HepG2 (cell line): ENCODE measurements at regions not wholly inside any gene's neighbourhood (a gene's known extent, or its start where the extent isn't known, plus 50 kb on each side); places are given as distances from the start of the nearest gene placed in this dataset.

ENCODE experiments used
- ATAC-seq: fragments of 200-7000 bp; cut with Tn5 transposase; 3 replicates; pipeline ENCODE4 v1.9.1; 2020; ENCODE audit warnings: mild to moderate bottlenecking, moderate library complexity
- BruUV-seq: library from RNA; stranded (reverse); fragments of 400-500 nt; replicated peaks from 2 replicates; lab custom pipeline; 2021; lab: Mats Ljungman, UMichigan
- CTCF ChIA-PET: fragments of 300-600 bp; formaldehyde crosslinking; extraction: SDS; loops from one replicate; lab custom pipeline; 2021; ENCODE audit warnings: low total read pairs, inconsistent platforms, low intra/inter-chr PET ratio; lab: Yijun Ruan, JAX
- POLR2A ChIA-PET: fragments of 350-600 bp; sonication (Branson Sonifier 250); formaldehyde crosslinking; loops from one replicate; lab custom pipeline; 2020; ENCODE audit warnings: antibody characterized with exemption, inconsistent platforms; lab: Yijun Ruan, JAX
- DNase-seq: peaks from one replicate; pipeline ENCODE4 v3.0.0-alpha.2; 2015; ENCODE audit warnings: low spot score
- FAIRE-seq: peaks from 3 replicates; lab custom pipeline; 2011; peaks lifted over from hg19 to GRCh38; lab: Jason Lieb, UNC
- H2AFZ ChIP-seq: one replicate; pipeline ENCODE4 v1.6.1; 2011; ENCODE audit warnings: low read length, inconsistent platforms
- H3K27ac ChIP-seq: fragments of 300-600 bp; 3 replicates; pipeline ENCODE4 v1.8.0; 2011; ENCODE audit warnings: mixed run types, mild to moderate bottlenecking, mixed read lengths, low read length, inconsistent platforms; ENCODE audit not compliant: insufficient read depth; ENCODE audit errors: extremely low read length
- H3K27me3 ChIP-seq, 2 experiments: fragments of 200-600 bp in 1 of 2; 2 replicates in 1 of 2; 3 replicates in 1 of 2; pipeline versions ENCODE4 v1.6.0 to v1.8.0; 2011; ENCODE audit warnings: low read length in 2 of 2, mild to moderate bottlenecking in 2 of 2, moderate library complexity in 2 of 2, inconsistent platforms in 1 of 2; ENCODE audit not compliant: insufficient read depth in 2 of 2, control insufficient read depth in 1 of 2
- H3K36me3 ChIP-seq, 2 experiments: fragments of 200-600 bp in 1 of 2; replicated peaks in 1 of 2; 2 replicates in 1 of 2; 3 replicates in 1 of 2; pipeline versions ENCODE4 v1.5.1 to v1.8.0; 2011; ENCODE audit warnings: low read length in 2 of 2, inconsistent platforms in 1 of 2; ENCODE audit not compliant: insufficient read depth in 2 of 2, control insufficient read depth in 1 of 2
- H3K4me1 ChIP-seq: 2 replicates; pipeline ENCODE4 v1.5.1; 2012; ENCODE audit warnings: low read length, inconsistent platforms; ENCODE audit not compliant: insufficient read depth
- H3K4me2 ChIP-seq: 2 replicates; pipeline ENCODE4 v1.6.0; 2011; ENCODE audit warnings: low read depth, low read length, inconsistent platforms
- H3K4me3 ChIP-seq, 3 experiments: fragments of 200-600 bp in 1 of 3; sonication (generic), shearing (Covaris generic) in 1 of 3; replicated peaks in 1 of 3; 2 replicates each; pipeline ENCODE4 v1.5.1; 2011 to 2016; ENCODE audit warnings: low read length in 3 of 3, inconsistent platforms in 2 of 3, low read depth in 2 of 3, mild to moderate bottlenecking in 2 of 3, control low read depth in 1 of 3, mixed read lengths in 1 of 3; ENCODE audit not compliant: insufficient read depth in 1 of 3
- H3K79me2 ChIP-seq: one replicate; pipeline ENCODE4 v1.6.1; 2011; ENCODE audit warnings: low read length, inconsistent platforms; ENCODE audit not compliant: insufficient read depth
- H3K9ac ChIP-seq: 2 replicates; pipeline ENCODE4 v1.6.0; 2011; ENCODE audit warnings: mild to moderate bottlenecking, low read depth, low read length, inconsistent platforms; ENCODE audit not compliant: insufficient read depth
- H3K9me3 ChIP-seq: 2 replicates; pipeline ENCODE4 v1.5.1; 2012; ENCODE audit warnings: mild to moderate bottlenecking, low read length
- H4K20me1 ChIP-seq: 2 replicates; pipeline ENCODE4 v1.6.0; 2011; ENCODE audit warnings: inconsistent platforms, mild to moderate bottlenecking, low read length, moderate library complexity; ENCODE audit not compliant: insufficient read depth
- ATF2 ChIP-seq: sonication (generic); formaldehyde crosslinking; IDR thresholded peaks from 2 replicates; pipeline ENCODE4 v1.4.0; 2020; ENCODE audit warnings: missing genetic modification reagents
- ELF4 ChIP-seq: sonication (generic); formaldehyde crosslinking; IDR thresholded peaks from 2 replicates; pipeline ENCODE4 v1.5.0; 2020; ENCODE audit warnings: missing genetic modification reagents, mild to moderate bottlenecking, moderate library complexity, borderline replicate concordance
- MAFF ChIP-seq: IDR thresholded peaks from 2 replicates; pipeline ENCODE4 v1.6.1; 2011; ENCODE audit warnings: low read depth, low read length, improper control_type of control experiment
- MIER3 ChIP-seq: IDR thresholded peaks from 2 replicates; pipeline ENCODE4 v1.6.1; 2016; ENCODE audit warnings: missing compliant biosample characterization, borderline replicate concordance
- SALL2 ChIP-seq: sonication (generic); formaldehyde crosslinking; IDR thresholded peaks from 2 replicates; pipeline ENCODE4 v1.8.1; 2023; ENCODE audit warnings: mild to moderate bottlenecking, missing genetic modification reagents, inconsistent platforms
- SIN3A ChIP-seq: IDR thresholded peaks from 2 replicates; pipeline ENCODE4 v1.6.1; 2011; ENCODE audit warnings: low read depth, mild to moderate bottlenecking, control low read depth, low read length, borderline replicate concordance
- SMAD3 ChIP-seq: sonication (generic); formaldehyde crosslinking; IDR thresholded peaks from 2 replicates; pipeline ENCODE4 v1.4.0; 2020; ENCODE audit warnings: missing genetic modification reagents
- SRSF1 ChIP-seq: fragments of 200-400 bp; formaldehyde crosslinking; optimal IDR thresholded peaks from 2 replicates; pipeline ENCODE3; 2017; ENCODE audit warnings: mild to moderate bottlenecking, low read depth, low read length, moderate library complexity
- ZNF124 ChIP-seq: sonication (generic); formaldehyde crosslinking; IDR thresholded peaks from 2 replicates; pipeline ENCODE4 v1.4.0; 2020; ENCODE audit warnings: missing genetic modification reagents
- ZNF275 ChIP-seq: sonication (generic); formaldehyde crosslinking; IDR thresholded peaks from 2 replicates; pipeline ENCODE4 v1.8.0; 2022; ENCODE audit warnings: missing genetic modification reagents, mild to moderate bottlenecking, inconsistent platforms, borderline replicate concordance
- ZNF367 ChIP-seq: sonication (generic); formaldehyde crosslinking; IDR thresholded peaks from 2 replicates; pipeline ENCODE4 v1.4.0; 2020; ENCODE audit warnings: missing genetic modification reagents, borderline replicate concordance
- ZNF496 ChIP-seq: sonication (generic); formaldehyde crosslinking; IDR thresholded peaks from 2 replicates; pipeline ENCODE4 v1.8.1; 2023; ENCODE audit warnings: mild to moderate bottlenecking, moderate library complexity, missing genetic modification reagents; ENCODE audit not compliant: insufficient replicate concordance
- ZNF616 ChIP-seq: sonication (generic); formaldehyde crosslinking; IDR thresholded peaks from 2 replicates; pipeline ENCODE4 v1.5.0; 2020; ENCODE audit warnings: low read depth, mild to moderate bottlenecking, missing genetic modification reagents
- whole genome bisulfite sequencing: methylation state at CpG from one replicate; pipeline ENCODE4 v1.1.6; 2017; ENCODE audit warnings: low lambda C conversion rate; 5-methylcytosine and 5-hydroxymethylcytosine counted together
- in situ Hi-C: cut with HindIII; loops from 2 replicates; pipeline ENCODE4 v1.10.0; 2017; ENCODE audit warnings: low pct_unique_long_range_greater_than_20kb; ENCODE audit not compliant: extremely low pct_ligation_motif_present
- intact Hi-C: fragments of 100-400 bp; cut with micrococcal nuclease; formaldehyde crosslinking; loops from one replicate; pipeline ENCODE4 v1.10.0; 2022; ENCODE audit not compliant: unreplicated experiment

- CTCF ChIA-PET, result no interaction called here
- intact Hi-C loops, result no loop called here
- H3K27me3 ChIP-seq, result no peaks in the 10 kb centered on the region
- DNase-seq, result no peak
- 53% methylated on average over 14 of the region's 16 CpGs for WGBS
- H3K4me3 ChIP-seq, result no peak overlapping the region
- no peak overlapping the region for H3K9ac ChIP-seq
- no TSS peak for BruUV-seq
- ATAC-seq, result no peak
- no peaks in the 10 kb centered on the region for H3K79me2 ChIP-seq
- H2AFZ ChIP-seq, result no peak overlapping the region
- no peak for FAIRE-seq
- no peak overlapping the region for H3K27ac ChIP-seq
- in situ Hi-C loops, result no loop called here
- no peak for TF ChIP-seq SIN3A
- no peak for TF ChIP-seq SRSF1
- no peak for TF ChIP-seq ZNF616 (CRISPR knock-in tag)
- TF ChIP-seq SMAD3, result no peak
- TF ChIP-seq ZNF496 (CRISPR knock-in tag), result no peak
- no peak for TF ChIP-seq ATF2 (CRISPR knock-in tag)
- TF ChIP-seq ZNF275 (CRISPR knock-in tag), result no peak
- TF ChIP-seq MIER3 (CRISPR knock-in tag), result no peak
- no peak for TF ChIP-seq ZNF367 (CRISPR knock-in tag)
- TF ChIP-seq ZNF124 (CRISPR knock-in tag), result no peak
- no peak for TF ChIP-seq MAFF
- TF ChIP-seq SALL2 (CRISPR knock-in tag), result no peak
- no peak for TF ChIP-seq ELF4 (CRISPR knock-in tag)
- TF ChIP-seq, all 625 proteins: peak for 0
- Histone ChIP-seq H3K4me1 (no peaks in the 10 kb centered on the region), H4K20me1 (no peaks in the 10 kb centered on the region), H3K4me2 (no peak overlapping the region), H3K9me3 (no peaks in the 10 kb centered on the region), H3K36me3 (no peaks in the 10 kb centered on the region)
- POLR2A ChIA-PET, result no interaction called here
Measured at GRCh38 chr5:3736466-3736865, 140.8 kb downstream of the IRX1 start.
